ENCODE measurements at regions not wholly inside any gene's neighbourhood (a gene's known extent, or its start where the extent isn't known, plus 50 kb on each side); places are given as distances from the start of the nearest gene placed in this dataset.

DNA sequence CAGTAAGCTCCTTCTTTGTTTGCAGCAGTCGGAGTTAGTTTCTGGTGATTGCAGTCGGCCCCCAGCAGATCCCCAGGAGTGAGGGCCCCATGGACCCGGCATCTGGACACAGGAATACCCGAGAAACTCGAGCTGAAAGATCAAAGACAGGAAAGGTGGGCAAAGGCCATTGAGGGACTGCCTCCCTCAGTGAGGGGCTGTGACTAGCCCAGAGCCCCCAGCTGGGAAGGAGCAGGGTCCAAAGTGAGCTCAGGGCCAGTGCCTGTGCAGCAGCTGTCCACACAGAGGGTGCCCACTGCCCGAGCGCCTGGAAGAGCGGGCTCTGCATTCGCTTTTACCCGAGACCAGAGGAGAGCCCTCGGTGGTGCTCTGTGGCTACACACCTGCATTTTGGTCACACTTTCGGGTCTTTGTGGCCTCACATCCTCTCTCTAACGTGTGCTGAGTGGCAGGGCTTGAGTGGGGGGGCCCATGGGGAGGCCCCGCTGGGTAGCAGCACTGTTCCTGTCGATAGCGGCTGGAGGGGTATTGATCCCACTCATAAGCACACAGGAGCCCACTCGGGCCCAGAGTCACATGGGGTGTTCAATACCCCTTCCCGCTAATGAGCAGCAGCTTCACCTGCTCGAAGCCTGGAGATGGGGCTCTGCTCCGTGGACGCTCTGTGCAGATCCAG lies 532.9 kb downstream of the TBC1D22A start:
- ATAC-seq, result no peak

DNA sequence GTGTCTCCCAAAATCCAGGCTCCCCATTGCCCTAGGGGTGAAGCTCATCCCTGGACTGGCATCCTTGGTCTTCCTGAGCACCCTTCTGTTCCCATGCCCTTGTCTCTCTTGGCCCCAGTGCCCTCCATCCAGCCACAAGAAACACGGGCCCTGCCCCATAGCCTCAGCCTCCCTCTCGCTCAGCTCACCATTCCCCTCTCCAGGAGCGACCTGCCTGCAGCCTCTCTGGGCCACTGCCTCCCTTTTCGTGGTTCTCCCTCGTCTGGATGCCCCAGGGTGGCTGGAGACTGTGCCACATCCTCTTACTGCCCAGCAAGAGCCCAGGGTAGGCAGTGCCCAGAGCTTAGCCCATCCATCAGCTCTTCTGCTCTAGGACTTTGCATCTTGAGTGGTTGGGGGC lies 532.1 kb downstream of the TBC1D22A start:
- no peak for ATAC-seq

DNA sequence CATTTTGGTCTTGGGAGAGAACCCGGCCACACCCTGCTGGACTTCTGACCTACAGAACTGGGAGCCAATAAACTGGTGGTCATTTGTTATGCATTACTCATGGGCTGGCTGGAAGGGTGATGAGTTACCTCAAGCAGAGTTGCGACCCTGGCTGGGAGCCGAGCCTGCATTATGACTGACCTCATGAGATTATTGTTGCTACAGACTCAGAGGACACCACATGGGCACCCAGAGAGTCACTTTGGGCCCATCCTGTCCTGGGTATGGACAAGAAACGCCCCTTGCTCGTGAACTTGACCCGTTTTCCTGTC lies 531.7 kb downstream of the TBC1D22A start:
- ATAC-seq, result no peak

DNA sequence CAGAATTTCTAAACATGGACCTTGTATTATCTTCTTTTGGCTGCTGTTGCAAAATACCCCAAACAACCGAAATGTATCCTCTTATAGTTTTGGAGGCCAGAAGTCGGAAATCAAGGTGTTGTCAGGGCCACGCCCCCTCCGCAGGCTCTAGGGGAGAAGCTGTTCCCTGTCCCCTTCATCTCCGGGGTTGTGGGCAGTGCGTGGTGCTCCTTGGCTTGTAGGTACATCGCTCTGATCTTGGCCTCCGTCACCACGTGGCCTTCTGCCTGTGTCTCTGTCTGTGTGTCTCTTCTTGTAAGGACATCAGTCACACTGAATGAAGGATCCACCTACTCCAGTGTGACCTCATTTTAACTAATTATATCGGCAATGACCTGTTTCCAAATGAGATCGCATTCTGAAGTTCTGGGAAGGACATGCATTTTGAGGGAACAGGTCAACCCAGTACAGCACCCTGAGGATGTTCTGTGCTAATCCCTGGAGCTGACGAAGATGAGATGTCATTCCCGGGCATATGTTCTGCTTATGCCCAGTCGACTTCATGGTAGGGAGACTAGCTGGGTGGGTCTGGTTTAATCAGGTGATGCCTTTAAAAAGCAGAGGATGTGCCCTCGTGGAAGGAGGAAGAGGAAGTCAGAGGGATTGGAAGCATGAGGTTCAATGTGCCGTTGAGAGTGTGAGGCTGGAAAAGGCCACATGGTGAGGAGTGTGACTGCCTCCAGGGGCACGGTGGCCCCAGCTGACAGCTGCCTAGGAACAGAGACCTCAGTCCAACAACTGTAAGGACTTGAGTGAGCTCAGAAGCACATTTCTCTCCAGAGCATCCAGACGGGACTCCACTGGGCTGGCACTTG lies 531.1 kb downstream of the TBC1D22A start:
- no peak for ATAC-seq

DNA sequence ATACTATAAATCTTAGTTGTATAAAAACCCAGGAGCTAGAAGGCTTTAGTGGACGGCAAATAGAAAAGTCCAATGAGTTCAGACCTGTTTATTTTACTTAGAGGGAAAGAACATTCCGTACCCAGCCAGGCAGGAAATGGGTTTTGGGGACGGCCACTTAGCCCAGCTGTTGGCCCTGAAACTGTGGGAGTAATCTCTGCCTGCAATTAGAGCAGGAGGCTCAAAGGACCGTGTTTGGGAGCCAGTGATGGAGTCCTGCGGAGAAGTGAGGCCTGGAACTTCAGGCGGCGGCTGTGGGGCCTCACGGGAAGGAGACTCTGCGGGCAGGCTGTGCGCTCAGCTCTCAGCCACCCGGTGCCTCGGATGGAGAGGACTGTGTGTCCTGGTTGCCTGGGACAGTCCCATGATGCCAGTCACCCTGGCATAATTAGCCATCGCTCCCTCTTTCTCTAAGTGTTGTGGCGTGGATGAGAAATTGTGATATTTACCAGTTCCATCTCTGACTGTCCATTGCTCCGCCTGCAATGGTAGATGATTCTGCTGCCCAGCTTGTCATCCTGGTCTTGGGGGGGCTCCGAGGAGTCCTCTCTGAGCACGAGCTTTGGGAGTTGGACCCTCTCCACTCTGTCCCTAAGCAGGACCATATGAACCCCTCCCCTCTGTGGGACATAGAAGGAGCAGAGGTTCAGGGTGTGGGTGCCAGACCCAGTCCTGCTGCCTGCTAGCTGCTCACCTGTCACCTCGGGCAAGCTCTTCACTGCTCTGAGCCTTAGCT lies 530.3 kb downstream of the TBC1D22A start:
- no peak for ATAC-seq

DNA sequence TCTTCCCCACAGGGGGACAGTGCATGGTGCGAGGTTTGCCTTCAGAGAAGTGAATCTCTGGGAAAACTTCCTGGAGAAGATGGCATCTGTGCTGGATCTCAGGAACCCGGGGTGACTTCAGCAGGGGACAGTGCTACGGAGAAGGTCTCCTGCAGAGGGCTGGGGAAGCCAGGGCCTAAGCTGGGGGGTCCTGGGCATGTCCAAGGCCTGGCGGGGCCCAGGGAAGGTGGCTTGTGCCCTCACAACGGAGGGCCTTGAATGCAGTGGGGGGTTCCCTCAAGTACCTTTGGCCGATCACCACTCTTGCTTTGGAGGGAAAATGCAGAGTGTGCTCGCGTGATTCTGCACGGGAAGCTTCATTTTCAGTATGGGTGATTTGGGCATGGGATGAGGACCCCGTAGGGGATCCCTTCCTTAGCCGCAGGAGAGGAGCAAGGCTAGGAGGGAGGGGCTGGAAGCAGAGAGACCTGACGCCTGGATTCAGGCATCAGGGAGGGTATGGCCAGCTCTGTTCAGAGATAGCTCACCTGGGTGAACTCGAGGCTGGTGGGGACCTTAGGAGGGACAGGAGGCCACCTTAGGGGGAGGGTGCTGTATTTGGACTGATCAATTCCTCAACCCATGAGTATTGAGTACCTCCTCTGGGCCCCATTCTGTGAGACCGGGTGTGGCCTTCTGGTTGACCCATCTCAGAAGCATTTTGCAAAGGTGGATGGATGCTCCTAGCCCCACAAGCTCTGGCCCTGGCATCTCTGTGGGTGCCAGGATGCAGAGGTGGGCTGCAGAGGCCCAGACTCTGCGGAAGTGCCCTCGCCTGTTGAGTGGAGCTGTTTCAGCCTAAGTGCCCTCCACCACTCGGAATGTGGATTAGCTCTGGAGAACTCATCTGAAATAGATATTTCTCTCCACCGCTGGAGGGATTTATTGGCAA lies 529.4 kb downstream of the TBC1D22A start:
- no peak for ATAC-seq

DNA sequence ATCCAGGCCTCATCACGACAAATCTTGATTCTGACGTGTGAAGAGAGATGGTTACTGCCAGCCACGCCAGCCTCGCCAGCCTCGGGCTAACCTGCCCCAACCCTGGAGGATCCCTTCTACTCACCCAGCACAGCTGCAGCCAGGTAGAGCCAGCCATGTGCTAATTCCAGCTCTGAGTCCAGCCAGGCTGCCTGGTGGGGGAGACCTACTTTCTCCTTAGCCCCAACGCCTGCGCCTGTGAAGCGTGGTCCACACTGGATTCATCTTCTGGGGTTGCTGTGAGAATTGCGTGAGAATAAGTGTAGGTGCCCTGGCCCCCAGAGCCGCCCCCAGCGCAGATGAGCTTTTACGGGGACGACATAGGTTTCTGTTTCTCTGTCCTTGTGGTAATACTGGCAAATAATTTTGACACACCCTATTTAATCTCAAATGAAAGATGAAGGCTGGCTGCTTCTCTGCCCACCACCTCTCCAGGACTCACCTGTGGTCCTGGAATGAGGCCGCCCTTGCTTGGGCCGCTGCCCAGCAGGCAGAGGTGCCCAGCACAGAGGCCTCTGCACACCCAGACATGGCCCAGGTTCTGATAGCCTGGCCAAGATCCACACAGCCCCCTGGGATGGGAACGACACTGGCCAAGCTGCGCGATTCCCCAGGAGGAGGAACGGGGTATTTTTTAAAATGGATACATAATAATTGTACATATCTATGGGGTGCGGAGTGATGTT lies 528.4 kb downstream of the TBC1D22A start:
- no peak for ATAC-seq

DNA sequence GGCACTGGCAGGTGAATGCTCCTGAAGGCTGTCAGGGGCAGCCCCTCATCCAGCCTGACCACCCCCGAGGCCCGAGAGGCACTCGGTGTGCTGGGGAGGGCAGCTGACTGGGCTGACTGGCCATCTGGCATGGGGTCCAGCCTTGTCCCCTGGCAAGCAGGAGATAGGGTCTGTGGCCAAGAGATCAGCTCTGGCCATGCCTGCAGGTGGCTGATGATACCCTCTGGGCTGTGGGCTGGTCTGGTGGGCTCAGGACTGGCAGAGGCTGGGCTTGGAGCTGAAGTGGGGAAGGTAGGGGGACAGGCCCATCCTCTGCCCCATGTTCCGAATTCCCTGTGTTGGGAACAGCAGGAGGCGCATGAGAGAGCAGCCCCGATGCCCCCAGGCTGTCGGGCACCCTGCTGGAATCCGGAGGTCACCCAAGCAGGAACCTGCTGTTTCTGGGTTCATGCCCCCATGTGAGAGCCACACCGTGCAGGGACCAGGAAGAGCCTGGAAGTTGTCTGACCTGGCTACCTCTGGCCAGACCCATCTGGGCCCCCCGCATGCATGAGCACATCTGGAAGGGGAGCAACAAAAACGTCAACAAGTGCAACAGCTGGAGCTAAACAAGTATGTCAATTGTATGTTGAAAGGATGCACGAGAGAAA lies 527.0 kb downstream of the TBC1D22A start:
- ATAC-seq, result no peak

DNA sequence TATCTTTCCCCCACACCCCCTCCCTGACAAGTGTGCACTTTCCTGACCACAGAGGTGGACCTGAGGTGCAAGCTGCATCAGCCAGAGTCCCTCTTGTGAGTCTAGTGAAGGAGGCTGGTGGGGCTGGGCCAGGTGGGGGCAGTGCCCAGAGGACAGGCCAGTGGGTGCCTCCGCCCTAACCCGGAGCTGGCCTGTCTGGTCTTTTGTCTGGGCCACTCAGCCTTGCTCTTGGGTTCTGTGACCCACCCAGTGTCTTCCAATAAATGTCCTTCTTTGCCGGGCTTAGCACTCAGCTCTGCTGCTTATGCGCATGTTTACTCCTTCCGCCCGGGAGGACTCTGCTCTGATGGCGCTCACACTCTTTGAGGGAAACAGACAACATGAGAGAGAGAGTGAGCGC lies 526.2 kb downstream of the TBC1D22A start:
- ATAC-seq, result no peak

DNA sequence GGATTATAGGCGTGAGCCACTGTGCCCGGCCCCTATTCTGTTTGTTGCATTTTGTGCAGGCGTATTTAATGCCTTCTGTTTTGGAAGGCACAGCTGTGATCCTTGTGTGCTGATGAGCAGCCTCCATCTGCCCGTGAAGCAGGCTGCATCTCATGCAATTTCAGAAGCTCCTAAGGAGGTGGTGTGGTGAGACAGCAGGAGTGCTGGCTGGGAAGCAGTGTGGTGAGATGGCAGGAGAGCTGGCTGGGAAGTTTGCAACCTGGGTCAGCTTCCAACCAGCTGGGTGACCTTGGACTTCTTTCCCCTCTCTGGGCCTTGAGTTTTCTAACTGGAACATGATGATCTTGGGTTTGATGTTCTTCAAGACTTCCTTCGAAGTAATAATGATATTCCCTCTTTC lies 525.1 kb downstream of the TBC1D22A start:
- ATAC-seq, result no peak

DNA sequence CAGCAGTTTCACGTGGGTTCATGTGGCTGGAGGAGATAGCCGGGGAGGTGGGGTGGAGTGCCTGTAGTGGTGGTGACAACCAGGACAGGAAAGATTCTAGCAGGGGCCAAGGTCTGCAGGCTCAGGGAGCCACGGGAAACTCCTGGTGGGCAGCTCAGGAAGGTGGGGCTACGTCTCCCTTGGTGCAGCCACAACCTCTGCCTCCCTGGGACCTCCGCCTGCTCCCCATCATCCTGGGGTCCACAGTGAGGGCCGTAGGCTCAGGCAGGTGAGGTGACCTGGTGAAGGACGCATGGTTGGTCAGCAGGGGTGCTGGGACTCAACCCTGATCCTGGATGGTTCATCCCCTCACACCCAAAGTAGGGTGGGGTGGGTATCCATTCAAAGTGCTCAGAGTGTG lies 524.1 kb downstream of the TBC1D22A start:
- ATAC-seq, result no peak

DNA sequence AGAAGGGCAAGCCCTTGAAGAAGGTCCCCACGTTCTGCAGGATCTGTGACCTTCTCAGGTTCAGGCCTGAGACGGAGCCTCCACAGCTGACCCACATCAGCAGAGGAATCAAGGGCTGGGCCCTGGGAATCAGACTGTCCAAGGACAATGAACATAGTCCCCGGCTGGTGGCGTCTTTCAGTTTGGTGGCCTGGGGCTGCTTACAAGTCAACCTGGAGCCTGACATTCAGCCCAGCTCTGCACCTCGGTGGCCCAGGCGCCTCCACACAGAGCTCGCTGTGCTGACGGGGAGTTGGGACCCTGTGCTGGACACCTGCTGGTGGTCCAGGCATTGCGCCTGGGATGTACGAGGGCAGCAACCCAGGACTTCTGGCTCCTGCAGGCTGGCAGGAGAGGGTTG lies 523.5 kb downstream of the TBC1D22A start:
- no peak for ATAC-seq

DNA sequence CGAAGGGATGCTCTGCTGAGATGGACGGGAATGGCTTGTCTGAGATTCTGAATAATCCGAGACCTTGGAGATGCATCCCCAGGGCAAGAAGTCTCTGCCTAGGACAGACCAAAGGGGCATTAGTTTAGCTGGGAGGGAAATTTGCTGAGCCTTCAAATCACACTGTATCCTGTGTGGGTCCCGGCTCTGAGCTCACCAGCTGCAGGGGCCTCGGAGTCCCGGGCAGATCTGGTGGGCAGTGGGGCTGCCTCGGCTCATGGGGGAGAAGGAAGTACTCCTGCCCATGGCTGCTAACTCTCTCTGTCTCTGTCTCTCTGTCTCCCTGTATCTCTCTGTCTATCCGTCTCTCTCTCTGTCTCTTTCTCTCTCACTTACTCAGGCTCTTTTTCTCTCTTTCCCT lies 522.4 kb downstream of the TBC1D22A start:
- no peak for ATAC-seq

DNA sequence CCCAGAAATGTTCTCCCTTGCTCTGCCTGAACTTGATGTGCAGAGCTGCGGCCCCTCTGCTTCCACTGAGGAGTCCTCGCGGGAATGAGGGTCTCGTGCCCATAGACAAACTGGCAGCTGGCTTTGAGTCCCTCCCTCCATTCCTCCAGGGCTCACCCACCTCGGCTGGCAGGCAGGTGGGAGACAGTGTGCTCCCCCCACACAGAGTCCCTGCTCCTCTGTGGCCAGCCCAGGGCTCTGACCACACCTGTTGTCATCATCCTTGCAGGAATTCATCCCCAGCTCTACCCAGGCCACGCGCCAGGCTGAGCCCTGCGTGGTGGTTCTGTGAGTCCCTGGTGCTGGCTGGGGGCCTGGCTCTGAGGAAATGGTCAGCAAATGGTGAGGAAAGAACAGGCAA lies 521.9 kb downstream of the TBC1D22A start:
- no peak for ATAC-seq

DNA sequence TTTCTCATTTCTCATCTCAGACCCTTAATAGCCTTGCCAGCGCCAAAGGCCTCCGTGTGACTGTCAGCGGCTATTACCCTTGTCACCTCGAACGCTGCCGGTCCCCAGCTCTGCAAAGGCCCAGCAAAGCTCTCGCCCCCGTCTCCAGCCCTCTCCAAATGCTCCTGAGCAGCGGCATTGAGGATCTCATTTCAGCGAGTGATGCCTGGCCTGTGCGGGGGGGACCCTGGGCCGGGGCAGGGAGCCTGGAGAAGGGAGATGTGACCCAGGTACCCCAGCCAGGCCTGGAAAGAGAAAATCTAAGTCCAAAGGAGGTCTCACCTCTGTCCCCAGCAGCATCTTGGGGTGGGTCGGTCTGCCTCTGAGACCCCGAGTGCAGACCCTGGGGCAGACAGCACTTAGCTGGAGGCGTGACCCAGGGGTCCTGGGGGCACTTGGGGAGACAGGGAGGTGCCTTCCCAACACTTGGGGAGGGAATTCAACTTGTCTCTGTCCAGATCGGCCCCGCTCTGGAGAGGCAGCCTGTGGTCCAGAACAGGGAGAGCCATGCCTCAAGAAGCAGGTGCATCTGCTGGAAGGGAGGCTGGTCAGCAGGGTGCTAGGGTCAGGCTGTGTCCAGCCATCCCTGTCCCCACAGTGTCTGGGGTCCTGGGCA lies 521.3 kb downstream of the TBC1D22A start:
- ATAC-seq, result no peak

DNA sequence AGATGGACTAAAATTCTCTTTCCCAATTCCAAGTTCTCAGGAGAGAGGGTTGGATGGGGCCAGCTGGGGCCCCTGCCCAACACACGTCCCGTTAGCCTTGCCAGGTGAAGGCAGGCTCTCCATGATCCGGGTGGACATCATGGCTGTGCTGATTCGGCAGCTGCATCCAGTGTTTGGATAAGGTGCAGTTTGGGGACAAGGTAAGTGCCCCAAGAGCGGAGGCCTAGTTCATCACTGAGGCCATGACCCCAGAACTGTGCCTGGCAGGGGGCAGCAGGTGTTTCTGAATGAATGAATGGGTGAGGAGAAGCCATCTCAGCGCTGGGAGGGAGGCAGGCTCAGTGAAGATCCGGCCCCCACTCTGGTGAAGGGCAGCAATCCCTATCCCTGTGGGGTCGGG lies 520.4 kb downstream of the TBC1D22A start:
- no peak for ATAC-seq

DNA sequence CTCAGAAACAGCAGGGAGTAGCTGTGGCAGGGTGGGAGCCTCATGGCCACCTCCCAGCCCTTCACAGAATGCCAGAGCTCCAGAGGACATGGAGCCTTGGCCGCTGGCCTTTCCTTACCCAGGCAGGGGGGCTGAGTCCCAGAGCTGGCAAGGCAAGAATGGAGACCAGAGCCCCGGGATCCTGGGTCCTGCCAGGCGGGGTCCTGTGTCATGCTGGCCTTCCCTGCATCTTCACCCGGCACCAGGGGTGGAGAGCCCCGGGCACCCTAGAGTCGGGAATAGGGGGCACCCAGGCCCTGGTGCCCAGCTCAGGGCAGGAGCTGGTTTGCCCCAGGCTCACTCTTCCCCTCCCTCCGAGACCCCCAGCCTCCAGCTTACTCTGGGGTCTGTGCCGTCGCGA lies 519.9 kb downstream of the TBC1D22A start:
- ATAC-seq, result no peak

DNA sequence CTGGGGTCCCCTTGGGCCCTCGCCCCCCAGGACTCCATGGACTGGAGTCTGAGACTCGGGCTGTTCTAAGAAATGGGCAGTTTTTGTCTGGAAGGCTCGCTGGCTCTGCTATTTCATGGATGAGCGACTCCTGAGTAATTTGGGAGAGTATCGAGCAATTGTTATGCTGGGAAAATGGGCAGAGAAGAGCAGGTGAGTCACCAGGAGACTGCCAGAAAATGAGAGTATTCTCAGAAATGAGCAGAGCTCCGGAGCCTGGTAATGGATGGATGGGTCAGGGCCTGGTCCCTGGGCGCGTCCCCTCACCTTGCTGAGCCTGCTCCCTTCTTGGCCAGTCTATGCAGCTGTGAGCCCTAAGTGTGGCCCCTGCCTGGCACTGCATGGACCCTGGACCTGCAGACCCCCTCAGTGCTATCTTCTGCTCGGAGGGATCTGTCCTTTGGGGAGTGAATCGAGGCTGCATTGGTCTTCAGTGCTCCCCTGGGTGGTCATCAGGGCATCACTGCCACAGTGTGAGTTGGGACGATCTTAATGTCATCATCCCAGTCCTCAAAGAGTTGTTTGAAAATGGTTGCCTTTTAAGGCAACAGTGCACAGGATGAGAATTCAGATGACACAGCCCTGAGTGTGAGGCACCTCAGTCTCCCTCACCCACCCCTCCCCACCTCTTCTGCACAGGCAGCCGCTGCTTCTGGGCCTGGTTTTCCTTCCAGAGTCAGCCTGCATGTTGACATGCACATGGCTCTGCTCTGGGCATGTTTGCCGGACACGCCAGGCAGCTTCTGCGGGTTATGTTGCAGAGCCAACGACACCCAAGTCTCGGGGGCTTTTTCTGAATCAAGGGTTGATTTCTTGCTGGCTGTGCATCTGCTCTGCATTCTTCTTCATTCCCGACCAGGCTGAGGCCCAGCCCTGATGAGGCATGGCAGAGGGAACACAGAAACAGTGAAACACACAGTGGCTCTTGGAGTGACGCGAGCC lies 519.0 kb downstream of the TBC1D22A start:
- no peak for ATAC-seq

DNA sequence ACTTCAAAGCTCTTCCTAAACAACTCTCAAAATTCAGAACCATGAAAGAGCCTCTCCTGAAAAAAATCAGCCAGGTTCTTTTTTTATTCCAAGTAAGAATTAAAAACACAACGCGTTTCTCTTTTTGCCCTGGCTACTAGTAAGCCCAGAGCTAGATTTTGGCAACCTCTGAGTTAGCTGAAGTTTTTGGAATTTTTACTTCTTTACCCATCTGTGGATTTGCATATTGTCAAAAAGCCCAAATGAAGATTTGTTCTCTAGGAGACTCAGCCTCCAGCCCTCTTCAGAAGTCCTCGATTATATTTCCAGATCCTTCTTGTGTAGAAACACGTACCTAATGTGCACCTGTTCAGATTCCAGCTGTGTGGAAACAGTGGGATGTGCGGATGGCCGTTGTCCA lies 517.9 kb downstream of the TBC1D22A start:
- ATAC-seq, result no peak

DNA sequence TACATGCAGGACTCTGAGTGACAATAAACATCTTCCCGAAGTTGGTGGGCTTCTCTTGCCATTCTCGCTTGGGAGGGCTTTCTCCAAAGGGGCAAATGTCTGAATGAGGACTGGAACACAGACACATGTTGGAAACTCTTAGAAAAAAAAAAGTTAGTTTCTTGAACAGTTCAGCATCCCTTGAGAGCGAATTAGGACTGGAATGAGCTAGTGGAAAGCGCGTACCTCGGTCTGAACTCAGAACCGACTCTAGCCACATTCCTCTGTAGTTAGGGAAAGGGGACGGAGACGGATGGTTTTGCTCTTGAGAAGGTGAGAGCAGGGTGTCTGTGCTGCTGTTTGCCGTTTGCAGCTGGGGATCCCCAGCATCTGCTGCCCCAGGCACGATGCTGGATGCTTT lies 517.3 kb downstream of the TBC1D22A start:
- ATAC-seq, result no peak

Data from activated CD4-positive, CD25-positive, alpha-beta regulatory T cell treated with anti-CD3 and anti-CD28 coated beads, Interleukin-2, amount 50 U/mL, for 24 hours (primary cell).